Caco-2 (cell line): ENCODE measurements at regions not wholly inside any gene's neighbourhood (a gene's known extent, or its start where the extent isn't known, plus 50 kb on each side); places are given as distances from the start of the nearest gene placed in this dataset.

Experiments
- BruUV-seq: library from RNA; stranded (reverse); fragments of 400-500 nt; replicated peaks from 2 replicates; lab custom pipeline; 2021; lab: Mats Ljungman, UMichigan
- CTCF ChIA-PET: fragments of 300-600 bp; sonication (Branson Sonifier 250); formaldehyde crosslinking; loops from one replicate; lab custom pipeline; 2022; ENCODE audit warnings: antibody characterized with exemption; lab: Charles Lee
- POLR2A ChIA-PET: fragments of 300-600 bp; sonication (Branson Sonifier 250); formaldehyde crosslinking; loops from one replicate; lab custom pipeline; 2022; ENCODE audit warnings: antibody characterized with exemption; lab: Charles Lee
- DNase-seq, 2 experiments: peaks; one replicate each; pipeline versions ENCODE4 v3.0.0 to v3.0.0-alpha.2; 2020 to 2022
- H3K27me3 ChIP-seq: replicated peaks from 2 replicates; pipeline ENCODE4 v1.6.0; 2011; ENCODE audit warnings: low read length; ENCODE audit not compliant: control insufficient read depth, insufficient read depth
- H3K36me3 ChIP-seq: 2 replicates; pipeline ENCODE4 v1.5.1; 2011; ENCODE audit warnings: low read length; ENCODE audit not compliant: control insufficient read depth, insufficient read depth
- H3K4me1 ChIP-seq: fragments of 250-450 bp; sonication (Bioruptor Pico); 2 replicates; pipeline ENCODE4 v1.5.1; 2020; ENCODE audit warnings: mild to moderate bottlenecking
- H3K4me3 ChIP-seq: 2 replicates; pipeline ENCODE4 v1.5.1; 2011; ENCODE audit warnings: low read depth, mild to moderate bottlenecking, control low read depth, low read length
- H3K9me3 ChIP-seq: fragments of 250-450 bp; sonication (Bioruptor Pico); 2 replicates; pipeline ENCODE4 v1.5.1; 2020; ENCODE audit warnings: mild to moderate bottlenecking, moderate library complexity
- H3K27ac Mint-ChIP-seq: one replicate; pipeline ENCODE4 v1.8.0; 2022; ENCODE audit warnings: mixed read lengths; ENCODE audit not compliant: unreplicated experiment
- H3K27me3 Mint-ChIP-seq: one replicate; pipeline ENCODE4 v1.8.0; 2022; ENCODE audit warnings: mixed read lengths; ENCODE audit not compliant: insufficient read depth, unreplicated experiment
- H3K36me3 Mint-ChIP-seq: one replicate; pipeline ENCODE4 v1.8.0; 2022; ENCODE audit warnings: mild to moderate bottlenecking, mixed read lengths; ENCODE audit not compliant: insufficient read depth, unreplicated experiment
- H3K4me1 Mint-ChIP-seq: one replicate; pipeline ENCODE4 v1.8.0; 2022; ENCODE audit warnings: low read depth, mixed read lengths; ENCODE audit not compliant: unreplicated experiment
- H3K4me3 Mint-ChIP-seq: one replicate; pipeline ENCODE4 v1.8.0; 2022; ENCODE audit warnings: mild to moderate bottlenecking, moderate library complexity, mixed read lengths; ENCODE audit not compliant: unreplicated experiment
- H3K9me3 Mint-ChIP-seq: one replicate; pipeline ENCODE4 v1.8.0; 2022; ENCODE audit warnings: mixed read lengths; ENCODE audit not compliant: unreplicated experiment
- CTCF ChIP-seq, 2 experiments: fragments of 200-600 bp in 1 of 2; IDR thresholded peaks; 1 replicate in 1 of 2; 2 replicates in 1 of 2; pipeline versions ENCODE4 v1.5.1 to v1.8.0; 2011 to 2022; ENCODE audit warnings: antibody characterized with exemption in 1 of 2, control low read depth in 1 of 2, inconsistent platforms in 1 of 2, low read depth in 1 of 2, low read length in 1 of 2, mild to moderate bottlenecking in 1 of 2, moderate library complexity in 1 of 2; ENCODE audit not compliant: insufficient read depth in 1 of 2, severe bottlenecking in 1 of 2, unreplicated experiment in 1 of 2
- intact Hi-C: fragments of 100-400 bp; cut with micrococcal nuclease; formaldehyde crosslinking; loops from one replicate; pipeline ENCODE4 v1.10.0; 2022; ENCODE audit not compliant: unreplicated experiment

- DNase-seq: no peak
- Mint-ChIP-seq H3K4me1 (no peaks in the 10 kb centered on the region), H3K36me3 (no peaks in the 10 kb centered on the region), H3K4me3 (no peak overlapping the region), H3K9me3 (no peaks in the 10 kb centered on the region), H3K27ac (no peak overlapping the region), H3K27me3 (no peaks in the 10 kb centered on the region)
- intact Hi-C loops: no loop called here
- Histone ChIP-seq H3K27me3 (no peaks in the 10 kb centered on the region), H3K9me3 (no peaks in the 10 kb centered on the region), H3K4me3 (no peak overlapping the region), H3K4me1 (no peaks in the 10 kb centered on the region), H3K36me3 (no peaks in the 10 kb centered on the region)
- TF ChIP-seq CTCF (IDR thresholded peaks at IDR 0.05; ENCODE audit: insufficient read depth in 1 of 2, low read depth in 1 of 2, low read length in 1 of 2, severe bottlenecking in 1 of 2, unreplicated experiment in 1 of 2): no peak
- BruUV-seq: no TSS peak
- POLR2A ChIA-PET: no interaction called here
- CTCF ChIA-PET: no interaction called here
These were observed 568.0 kb upstream of the IGFBP3 start for GRCh38 chr7:46489106-46489505.

GRCh38 chr7:46488607-46489006, 567.5 kb upstream of the IGFBP3 start:
- H3K4me1 ChIP-seq: no peaks in the 10 kb centered on the region
- no peak overlapping the region for H3K4me3 ChIP-seq
- Mint-ChIP-seq H3K9me3 (no peaks in the 10 kb centered on the region), H3K27me3 (no peaks in the 10 kb centered on the region), H3K36me3 (no peaks in the 10 kb centered on the region), H3K27ac (no peak overlapping the region), H3K4me1 (no peaks in the 10 kb centered on the region), H3K4me3 (no peak overlapping the region)
- BruUV-seq: no TSS peak
- CTCF ChIA-PET: no interaction called here
- DNase-seq: no peak
- intact Hi-C loops: no loop called here
- no peak for TF ChIP-seq CTCF (IDR thresholded peaks at IDR 0.05; ENCODE audit: insufficient read depth in 1 of 2, low read depth in 1 of 2, low read length in 1 of 2, severe bottlenecking in 1 of 2, unreplicated experiment in 1 of 2)
- POLR2A ChIA-PET: no interaction called here
- no peaks in the 10 kb centered on the region for H3K36me3 ChIP-seq
- no peaks in the 10 kb centered on the region for H3K9me3 ChIP-seq
- H3K27me3 ChIP-seq: no peaks in the 10 kb centered on the region

- POLR2A ChIA-PET: no interaction called here
- no peak for TF ChIP-seq CTCF (IDR thresholded peaks at IDR 0.05; ENCODE audit: insufficient read depth in 1 of 2, low read depth in 1 of 2, low read length in 1 of 2, severe bottlenecking in 1 of 2, unreplicated experiment in 1 of 2)
- H3K4me1 ChIP-seq: no peaks in the 10 kb centered on the region
- H3K36me3 ChIP-seq: no peaks in the 10 kb centered on the region
- Mint-ChIP-seq H3K36me3 (no peaks in the 10 kb centered on the region), H3K9me3 (no peaks in the 10 kb centered on the region), H3K4me3 (no peak overlapping the region), H3K27me3 (no peaks in the 10 kb centered on the region), H3K27ac (no peak overlapping the region), H3K4me1 (no peaks in the 10 kb centered on the region)
- no TSS peak for BruUV-seq
- no peak for DNase-seq
- intact Hi-C loops: no loop called here
- CTCF ChIA-PET: no interaction called here
- no peaks in the 10 kb centered on the region for H3K9me3 ChIP-seq
- no peak overlapping the region for H3K4me3 ChIP-seq
- no peaks in the 10 kb centered on the region for H3K27me3 ChIP-seq
These were observed 565.5 kb upstream of the IGFBP3 start for GRCh38 chr7:46486256-46487206.
